Prostate gland (tissue), 2 donors: ENCODE measurements at regions not wholly inside any gene's neighbourhood (a gene's known extent, or its start where the extent isn't known, plus 50 kb on each side); places are given as distances from the start of the nearest gene placed in this dataset.

ENCODE experiments used
- CTCF ChIP-seq, 4 experiments: fragments of 200-600 bp in 2 of 4; fragments of 450-650 bp in 2 of 4; sonication (generic) in 2 of 4; IDR thresholded peaks; 1 replicate in 3 of 4; 2 replicates in 1 of 4; pipeline ENCODE4 v1.5.1; 2016 to 2019; ENCODE audit warnings: antibody characterized with exemption in 4 of 4, mild to moderate bottlenecking in 2 of 4, moderate library complexity in 2 of 4
- POLR2A ChIP-seq: fragments of 450-650 bp; IDR thresholded peaks from one replicate; pipeline ENCODE4 v1.6.1; 2016; ENCODE audit warnings: antibody characterized with exemption, mild to moderate bottlenecking
- POLR2AphosphoS5 ChIP-seq: sonication (generic); formaldehyde crosslinking; IDR thresholded peaks from one replicate; pipeline ENCODE4 v1.6.1; 2017; ENCODE audit warnings: antibody characterized with exemption

GRCh38 chr5:167472566-167473108, 818.8 kb upstream of the WWC1 start:
- TF ChIP-seq POLR2AphosphoS5: no peak
- TF ChIP-seq CTCF (IDR thresholded peaks at IDR 0.05): no peak
- TF ChIP-seq POLR2A: no peak
